ENCODE measurements at regions not wholly inside any gene's neighbourhood (a gene's known extent, or its start where the extent isn't known, plus 50 kb on each side); places are given as distances from the start of the nearest gene placed in this dataset.

- H2AK5ac ChIP-seq (ENCODE audit: low read length, severe bottlenecking): no peak overlapping the region
- H3K9me3 ChIP-seq (ENCODE audit: control insufficient read depth, low read length): no peaks in the 10 kb centered on the region
- H2BK5ac ChIP-seq (ENCODE audit: low read depth, low read length, poor library complexity, severe bottlenecking): no peak overlapping the region
- no peak overlapping the region for H3K4ac ChIP-seq (ENCODE audit: low read depth in 1 of 2, low read length in 2 of 2)
- no peak overlapping the region for H3K14ac ChIP-seq (ENCODE audit: low read length in 2 of 2)
- no peak overlapping the region for H4K91ac ChIP-seq (ENCODE audit: low read length)
- WGBS: 73% methylated on average over 20 of the region's 20 CpGs
- no peak overlapping the region for H3K23ac ChIP-seq (ENCODE audit: low read length in 2 of 2)
- H3K27ac ChIP-seq (ENCODE audit: low read length, poor library complexity, severe bottlenecking): no peak overlapping the region
- peaks cover 3% of the 10 kb centered on the region for H3K4me1 ChIP-seq (ENCODE audit: control insufficient read depth, insufficient read depth, low read depth, low read length)
- no peaks in the 10 kb centered on the region for H3K36me3 ChIP-seq (ENCODE audit: control insufficient read depth in 1 of 2, insufficient read depth in 2 of 2, low read depth in 1 of 2, low read length in 2 of 2)
- H3K18ac ChIP-seq (ENCODE audit: low read depth in 1 of 2, low read length in 2 of 2): no peak overlapping the region
- H4K8ac ChIP-seq (ENCODE audit: low read length): no peak overlapping the region
- H2AFZ ChIP-seq (ENCODE audit: low read depth, low read length): no peak overlapping the region
- H3K79me1 ChIP-seq (replicated peaks; ENCODE audit: low read length, poor library complexity, severe bottlenecking): no peaks in the 10 kb centered on the region
- H2BK120ac ChIP-seq (ENCODE audit: low read depth, low read length): no peak overlapping the region
- no peak overlapping the region for H3K9ac ChIP-seq (ENCODE audit: low read length)
- DNase-seq: no peak
- no peak overlapping the region for H2BK15ac ChIP-seq (ENCODE audit: low read depth, poor library complexity, severe bottlenecking)
- no peak overlapping the region for H3K4me2 ChIP-seq (ENCODE audit: low read length, poor library complexity, severe bottlenecking)
- no peak overlapping the region for H2BK12ac ChIP-seq (ENCODE audit: low read length in 2 of 2)
- no peak overlapping the region for H3K4me3 ChIP-seq (ENCODE audit: insufficient read depth in 1 of 2, low read depth in 1 of 2, low read length in 2 of 2)
- no peaks in the 10 kb centered on the region for H3K27me3 ChIP-seq (ENCODE audit: control insufficient read depth in 1 of 2, insufficient read depth in 1 of 2, low read length in 2 of 2)
These were observed 345.4 kb upstream of the SALL3 start for GRCh38 chr18:78634061-78634696.

DNA sequence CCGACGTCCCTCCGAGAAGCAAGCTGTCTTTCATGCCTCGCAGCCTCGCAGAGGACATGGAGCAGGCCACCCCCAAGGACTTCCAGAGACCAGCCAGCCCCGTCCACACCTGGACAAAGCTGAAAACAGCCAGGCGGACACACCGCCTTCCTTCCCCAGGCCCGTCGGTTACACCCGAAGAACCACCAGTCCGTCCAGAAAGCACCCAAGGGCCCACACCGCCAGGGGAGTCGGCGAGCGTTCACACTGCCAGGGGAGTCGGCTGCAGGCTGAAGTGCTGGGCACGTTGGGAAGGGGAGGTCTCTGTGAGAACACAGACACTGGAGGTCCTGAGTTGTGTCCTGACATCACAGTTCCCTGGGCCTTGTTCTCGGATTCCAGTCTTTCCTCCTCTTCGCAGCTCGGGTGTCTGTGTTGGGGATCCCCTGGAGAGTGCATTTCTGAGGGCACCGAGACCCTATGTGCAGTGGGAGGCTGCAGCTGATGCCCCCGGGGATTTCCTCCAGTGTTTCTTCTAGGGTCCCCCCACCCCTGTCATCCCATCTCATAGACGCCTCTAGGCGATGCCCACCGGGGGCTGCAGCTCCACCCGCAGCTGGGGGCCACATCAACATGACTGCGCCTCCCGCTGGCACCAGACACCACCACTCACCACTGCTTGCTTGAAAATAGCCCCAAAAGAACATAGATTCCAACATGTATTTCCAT, 344.4 kb upstream of the SALL3 start:
- H3K14ac ChIP-seq (ENCODE audit: low read length in 2 of 2): no peak overlapping the region
- H3K4ac ChIP-seq (ENCODE audit: low read depth in 1 of 2, low read length in 2 of 2): no peak overlapping the region
- WGBS: 84% methylated on average over 28 of the region's 29 CpGs
- H2BK12ac ChIP-seq (ENCODE audit: low read length in 2 of 2): no peak overlapping the region
- no peak overlapping the region for H2AFZ ChIP-seq (ENCODE audit: low read depth, low read length)
- H3K27me3 ChIP-seq (ENCODE audit: control insufficient read depth in 1 of 2, insufficient read depth in 1 of 2, low read length in 2 of 2): no peaks in the 10 kb centered on the region
- no peak overlapping the region for H3K23ac ChIP-seq (ENCODE audit: low read length in 2 of 2)
- no peaks in the 10 kb centered on the region for H3K9me3 ChIP-seq (ENCODE audit: control insufficient read depth, low read length)
- H3K27ac ChIP-seq (ENCODE audit: low read length, poor library complexity, severe bottlenecking): no peak overlapping the region
- no peak overlapping the region for H2AK5ac ChIP-seq (ENCODE audit: low read length, severe bottlenecking)
- no peak overlapping the region for H3K18ac ChIP-seq (ENCODE audit: low read depth in 1 of 2, low read length in 2 of 2)
- no peaks in the 10 kb centered on the region for H3K79me1 ChIP-seq (replicated peaks; ENCODE audit: low read length, poor library complexity, severe bottlenecking)
- no peak for DNase-seq
- H2BK5ac ChIP-seq (ENCODE audit: low read depth, low read length, poor library complexity, severe bottlenecking): no peak overlapping the region
- H3K4me2 ChIP-seq (ENCODE audit: low read length, poor library complexity, severe bottlenecking): no peak overlapping the region
- no peak overlapping the region for H4K8ac ChIP-seq (ENCODE audit: low read length)
- H3K4me3 ChIP-seq (ENCODE audit: insufficient read depth in 1 of 2, low read depth in 1 of 2, low read length in 2 of 2): no peak overlapping the region
- no peak overlapping the region for H2BK15ac ChIP-seq (ENCODE audit: low read depth, poor library complexity, severe bottlenecking)
- H3K4me1 ChIP-seq (ENCODE audit: control insufficient read depth, insufficient read depth, low read depth, low read length): peaks cover 3% of the 10 kb centered on the region
- H2BK120ac ChIP-seq (ENCODE audit: low read depth, low read length): no peak overlapping the region
- no peaks in the 10 kb centered on the region for H3K36me3 ChIP-seq (ENCODE audit: control insufficient read depth in 1 of 2, insufficient read depth in 2 of 2, low read depth in 1 of 2, low read length in 2 of 2)
- H3K9ac ChIP-seq (ENCODE audit: low read length): no peak overlapping the region
- no peak overlapping the region for H4K91ac ChIP-seq (ENCODE audit: low read length)

DNA sequence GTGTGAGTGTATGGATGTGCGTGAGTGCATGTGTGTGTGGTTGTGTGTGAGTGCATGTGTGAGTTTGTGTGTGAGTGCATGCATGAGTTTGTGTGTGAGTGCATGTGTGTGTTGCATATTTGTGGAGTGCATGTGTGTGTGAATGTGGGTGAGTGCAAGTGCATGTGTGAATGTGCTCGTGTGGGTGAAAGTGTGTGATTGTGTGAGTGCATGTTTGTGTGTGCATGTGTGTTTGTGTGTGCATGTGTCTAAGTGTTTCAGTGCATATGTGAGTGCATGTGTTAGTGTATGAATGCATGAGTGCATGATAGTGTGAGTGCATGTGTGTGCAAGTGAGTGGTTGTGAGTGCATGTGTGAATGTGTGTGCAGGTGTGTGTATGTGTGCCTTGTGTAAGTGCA, 343.4 kb upstream of the SALL3 start:
- Histone ChIP-seq H3K79me1 (replicated peaks; ENCODE audit: low read length, poor library complexity, severe bottlenecking) (no peaks in the 10 kb centered on the region), H2BK12ac (ENCODE audit: low read length in 2 of 2) (no peak overlapping the region), H3K36me3 (ENCODE audit: control insufficient read depth in 1 of 2, insufficient read depth in 2 of 2, low read depth in 1 of 2, low read length in 2 of 2) (no peaks in the 10 kb centered on the region), H3K4ac (ENCODE audit: low read depth in 1 of 2, low read length in 2 of 2) (no peak overlapping the region), H3K14ac (ENCODE audit: low read length in 2 of 2) (no peak overlapping the region), H3K4me1 (ENCODE audit: control insufficient read depth, insufficient read depth, low read depth, low read length) (peaks cover 3% of the 10 kb centered on the region), H2AFZ (ENCODE audit: low read depth, low read length) (no peak overlapping the region), H3K9me3 (ENCODE audit: control insufficient read depth, low read length) (no peaks in the 10 kb centered on the region), H3K23ac (ENCODE audit: low read length in 2 of 2) (no peak overlapping the region), H2BK15ac (ENCODE audit: low read depth, poor library complexity, severe bottlenecking) (no peak overlapping the region), H3K27ac (ENCODE audit: low read length, poor library complexity, severe bottlenecking) (no peak overlapping the region), H3K4me3 (ENCODE audit: insufficient read depth in 1 of 2, low read depth in 1 of 2, low read length in 2 of 2) (no peak overlapping the region), H3K9ac (ENCODE audit: low read length) (no peak overlapping the region), H3K4me2 (ENCODE audit: low read length, poor library complexity, severe bottlenecking) (no peak overlapping the region), H2BK120ac (ENCODE audit: low read depth, low read length) (no peak overlapping the region), H3K18ac (ENCODE audit: low read depth in 1 of 2, low read length in 2 of 2) (no peak overlapping the region), H4K8ac (ENCODE audit: low read length) (no peak overlapping the region), H3K27me3 (ENCODE audit: control insufficient read depth in 1 of 2, insufficient read depth in 1 of 2, low read length in 2 of 2) (no peaks in the 10 kb centered on the region), H2BK5ac (ENCODE audit: low read depth, low read length, poor library complexity, severe bottlenecking) (no peak overlapping the region), H2AK5ac (ENCODE audit: low read length, severe bottlenecking) (no peak overlapping the region), H4K91ac (ENCODE audit: low read length) (no peak overlapping the region)
- no peak for DNase-seq
- 86% methylated on average over 2 of the region's 2 CpGs for WGBS

GRCh38 chr18:78637442-78638402, 341.9 kb upstream of the SALL3 start:
- Histone ChIP-seq H4K8ac (ENCODE audit: low read length) (no peak overlapping the region), H2BK12ac (ENCODE audit: low read length in 2 of 2) (no peak overlapping the region), H2BK120ac (ENCODE audit: low read depth, low read length) (no peak overlapping the region), H2BK15ac (ENCODE audit: low read depth, poor library complexity, severe bottlenecking) (no peak overlapping the region), H4K91ac (ENCODE audit: low read length) (no peak overlapping the region), H3K4me2 (ENCODE audit: low read length, poor library complexity, severe bottlenecking) (no peak overlapping the region), H3K27ac (ENCODE audit: low read length, poor library complexity, severe bottlenecking) (no peak overlapping the region), H3K14ac (ENCODE audit: low read length in 2 of 2) (no peak overlapping the region), H3K9ac (ENCODE audit: low read length) (no peak overlapping the region), H3K18ac (ENCODE audit: low read depth in 1 of 2, low read length in 2 of 2) (no peak overlapping the region), H3K4me3 (ENCODE audit: insufficient read depth in 1 of 2, low read depth in 1 of 2, low read length in 2 of 2) (peak overlapping the region in 1 of 2 experiments; percentile 28), H2AFZ (ENCODE audit: low read depth, low read length) (no peak overlapping the region), H3K9me3 (ENCODE audit: control insufficient read depth, low read length) (no peaks in the 10 kb centered on the region), H2AK5ac (ENCODE audit: low read length, severe bottlenecking) (no peak overlapping the region), H3K79me1 (replicated peaks; ENCODE audit: low read length, poor library complexity, severe bottlenecking) (no peaks in the 10 kb centered on the region), H3K36me3 (ENCODE audit: control insufficient read depth in 1 of 2, insufficient read depth in 2 of 2, low read depth in 1 of 2, low read length in 2 of 2) (no peaks in the 10 kb centered on the region), H3K4ac (ENCODE audit: low read depth in 1 of 2, low read length in 2 of 2) (no peak overlapping the region), H3K23ac (ENCODE audit: low read length in 2 of 2) (no peak overlapping the region), H2BK5ac (ENCODE audit: low read depth, low read length, poor library complexity, severe bottlenecking) (no peak overlapping the region), H3K4me1 (ENCODE audit: control insufficient read depth, insufficient read depth, low read depth, low read length) (peaks cover 3% of the 10 kb centered on the region), H3K27me3 (ENCODE audit: control insufficient read depth in 1 of 2, insufficient read depth in 1 of 2, low read length in 2 of 2) (no peaks in the 10 kb centered on the region)
- DNase-seq: no peak
- 90% methylated on average over 70 of the region's 70 CpGs for WGBS

All from mesenchymal stem cell (in vitro differentiated cells and primary cell).